Upper lobe of left lung (tissue), 6 donors: ENCODE measurements at regions not wholly inside any gene's neighbourhood (a gene's known extent, or its start where the extent isn't known, plus 50 kb on each side); places are given as distances from the start of the nearest gene placed in this dataset.

Experiments used
- ATAC-seq, 2 donors: fragments of 200-7000 bp; cut with Tn5 transposase; one replicate each; pipeline ENCODE4 v1.9.1; 2022; ENCODE audit warnings: mild to moderate bottlenecking in 2 of 2, moderate library complexity in 2 of 2; ENCODE audit not compliant: low FRiP score in 2 of 2
- DNase-seq, 2 donors: peaks; one replicate each; pipeline ENCODE4 v3.0.0-alpha.2; 2019 to 2020
- H3K27ac ChIP-seq, 4 donors: fragments of 200-600 bp; sonication (generic); one replicate each; pipeline ENCODE4 v1.5.1; 2016 to 2019
- H3K27me3 ChIP-seq, 4 donors: fragments of 200-600 bp; sonication (generic); one replicate each; pipeline ENCODE4 v1.5.1; 2017 to 2019
- H3K36me3 ChIP-seq, 4 donors: fragments of 200-600 bp; sonication (generic); one replicate each; pipeline ENCODE4 v1.5.1; 2016 to 2019
- H3K4me1 ChIP-seq, 4 donors: fragments of 200-600 bp; sonication (generic); one replicate each; pipeline ENCODE4 v1.5.1; 2018 to 2019
- H3K4me3 ChIP-seq, 4 donors: fragments of 200-600 bp; sonication (generic); one replicate each; pipeline ENCODE4 v1.5.1; 2017 to 2019; ENCODE audit warnings: mild to moderate bottlenecking in 2 of 4, moderate library complexity in 1 of 4
- H3K9me3 ChIP-seq, 4 donors: fragments of 200-600 bp; sonication (generic); one replicate each; pipeline ENCODE4 v1.5.1; 2018 to 2019
- EP300 ChIP-seq, 4 donors: sonication (generic); formaldehyde crosslinking; IDR thresholded peaks; one replicate each; pipeline ENCODE4 v1.5.1; 2017; ENCODE audit warnings: antibody characterized with exemption in 4 of 4, control low read depth in 2 of 4
- POLR2A ChIP-seq, 4 donors: fragments of 450-650 bp; IDR thresholded peaks; one replicate each; pipeline ENCODE4 v1.5.1; 2016 to 2017; ENCODE audit warnings: antibody characterized with exemption in 4 of 4, mild to moderate bottlenecking in 2 of 4
- POLR2AphosphoS5 ChIP-seq, 2 donors: sonication (generic); formaldehyde crosslinking; IDR thresholded peaks; one replicate each; pipeline ENCODE4 v1.5.1; 2017; ENCODE audit warnings: antibody characterized with exemption in 2 of 2
- WGBS, 2 donors: methylation state at CpG; one replicate each; pipeline ENCODE4 v1.1.5; 2017 to 2018; 5-methylcytosine and 5-hydroxymethylcytosine counted together
- TF ChIP-seq, protein P1 (sequence below), 6 experiments: fragments of 450-650 bp in 4 of 6; fragments of 200-600 bp in 2 of 6; sonication (generic) in 2 of 6; IDR thresholded peaks; one replicate each; pipeline ENCODE4 v1.5.1; 2016 to 2019; ENCODE audit warnings: antibody characterized with exemption in 6 of 6
- donor health status: DM: no; HTN: no; CAD: no; lungs with moderate emphysema.
- donor health status: DM: no; HTN: yes; CAD: no; lungs with severe emphysema.

DNA sequence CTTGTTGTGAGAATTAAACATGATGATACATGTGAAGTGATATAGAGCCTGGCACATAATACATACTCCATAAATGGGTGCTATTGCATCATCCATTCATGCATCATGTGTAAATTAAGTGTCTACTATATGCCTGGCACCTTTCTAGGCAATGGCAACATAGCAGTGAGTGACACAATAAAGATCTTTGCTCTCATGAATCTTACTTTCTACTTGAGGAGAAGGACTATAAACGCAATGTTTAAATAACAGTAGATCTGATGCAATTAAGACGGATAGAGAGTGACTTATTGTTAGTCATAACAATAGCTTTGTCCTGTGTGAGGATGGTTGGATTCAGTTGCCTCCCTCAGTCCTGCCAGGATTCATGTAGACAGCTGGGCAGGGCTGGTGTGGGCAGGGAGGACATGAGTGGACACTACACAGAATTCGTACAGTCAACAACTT lies 88.4 kb upstream of the NPAS2 start:
- DNase-seq = no peak
- TF ChIP-seq, protein P1, sequence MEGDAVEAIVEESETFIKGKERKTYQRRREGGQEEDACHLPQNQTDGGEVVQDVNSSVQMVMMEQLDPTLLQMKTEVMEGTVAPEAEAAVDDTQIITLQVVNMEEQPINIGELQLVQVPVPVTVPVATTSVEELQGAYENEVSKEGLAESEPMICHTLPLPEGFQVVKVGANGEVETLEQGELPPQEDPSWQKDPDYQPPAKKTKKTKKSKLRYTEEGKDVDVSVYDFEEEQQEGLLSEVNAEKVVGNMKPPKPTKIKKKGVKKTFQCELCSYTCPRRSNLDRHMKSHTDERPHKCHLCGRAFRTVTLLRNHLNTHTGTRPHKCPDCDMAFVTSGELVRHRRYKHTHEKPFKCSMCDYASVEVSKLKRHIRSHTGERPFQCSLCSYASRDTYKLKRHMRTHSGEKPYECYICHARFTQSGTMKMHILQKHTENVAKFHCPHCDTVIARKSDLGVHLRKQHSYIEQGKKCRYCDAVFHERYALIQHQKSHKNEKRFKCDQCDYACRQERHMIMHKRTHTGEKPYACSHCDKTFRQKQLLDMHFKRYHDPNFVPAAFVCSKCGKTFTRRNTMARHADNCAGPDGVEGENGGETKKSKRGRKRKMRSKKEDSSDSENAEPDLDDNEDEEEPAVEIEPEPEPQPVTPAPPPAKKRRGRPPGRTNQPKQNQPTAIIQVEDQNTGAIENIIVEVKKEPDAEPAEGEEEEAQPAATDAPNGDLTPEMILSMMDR (IDR thresholded peaks at IDR 0.05) = no peak
- no peak for TF ChIP-seq EP300 (IDR thresholded peaks at IDR 0.05)
- TF ChIP-seq POLR2AphosphoS5 (IDR thresholded peaks at IDR 0.05) = no peak
- no peak for TF ChIP-seq POLR2A (IDR thresholded peaks at IDR 0.05)
- H3K4me3 ChIP-seq = no peak overlapping the region
- H3K36me3 ChIP-seq = no peaks in the 10 kb centered on the region
- WGBS, 2 donors = 84 to 90% methylated on average over 3 of the region's 3 CpGs
- no peak overlapping the region for H3K27ac ChIP-seq
- H3K9me3 ChIP-seq = no peaks in the 10 kb centered on the region
- ATAC-seq = peak in 1 of 2 donors; percentile 22
- peaks cover 0 to 3% (median 0%) of the 10 kb centered on the region in 4 donors for H3K4me1 ChIP-seq
- H3K27me3 ChIP-seq = no peaks in the 10 kb centered on the region

DNA sequence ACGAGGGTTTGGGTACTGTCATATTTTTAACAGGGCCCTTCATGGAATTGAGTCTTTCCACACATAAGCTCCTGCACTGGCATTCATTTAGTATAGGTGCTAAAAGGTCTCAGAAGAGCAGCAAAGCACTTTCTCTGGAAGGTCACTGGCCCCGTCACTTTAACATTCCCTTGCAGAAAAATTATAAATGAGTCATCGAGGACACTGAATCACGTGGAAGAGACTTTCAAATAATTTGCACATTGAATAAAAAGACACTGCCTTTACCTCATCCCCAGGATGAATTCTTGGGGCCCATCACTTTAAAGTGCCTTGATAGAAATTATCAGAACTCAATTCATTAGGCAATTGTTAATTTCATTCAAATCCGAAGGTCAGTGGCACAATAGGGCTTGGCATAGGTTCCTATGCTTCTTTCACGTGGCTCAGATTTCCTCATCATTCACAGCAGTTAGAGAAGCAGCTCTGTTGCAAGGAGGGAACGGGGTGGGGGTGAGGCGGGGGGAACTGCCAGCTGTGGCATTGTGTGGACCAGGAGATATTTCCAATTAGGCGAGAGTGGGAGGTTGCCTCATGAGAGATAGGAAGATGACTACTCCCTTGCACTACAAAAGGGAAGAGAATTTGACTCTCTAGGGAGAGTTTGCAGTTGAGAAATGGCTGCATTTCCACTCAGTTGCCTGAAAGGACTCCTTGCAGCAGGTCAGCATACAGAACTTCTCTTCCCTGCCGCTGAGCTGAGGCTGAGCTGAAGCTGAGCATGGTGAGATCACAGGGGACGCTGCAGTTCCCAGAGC lies 86.3 kb upstream of the NPAS2 start:
- no peak overlapping the region for H3K27ac ChIP-seq
- no peak overlapping the region for H3K4me3 ChIP-seq
- H3K4me1 ChIP-seq = peaks cover 0 to 3% (median 0%) of the 10 kb centered on the region in 4 donors
- ATAC-seq (peak; percentile 51 to 80), DNase-seq (peak; percentile 32 to 37)
- WGBS, 2 donors = 50 to 62% methylated on average over 11 of the region's 11 CpGs
- H3K27me3 ChIP-seq = no peaks in the 10 kb centered on the region
- no peak for TF ChIP-seq EP300 (IDR thresholded peaks at IDR 0.05)
- TF ChIP-seq POLR2A (IDR thresholded peaks at IDR 0.05) = no peak
- TF ChIP-seq, protein P1 (IDR thresholded peaks at IDR 0.05) = no peak
- TF ChIP-seq POLR2AphosphoS5 (IDR thresholded peaks at IDR 0.05) = peak; percentile 12 to 24
- no peaks in the 10 kb centered on the region for H3K9me3 ChIP-seq
- H3K36me3 ChIP-seq = no peaks in the 10 kb centered on the region

DNA sequence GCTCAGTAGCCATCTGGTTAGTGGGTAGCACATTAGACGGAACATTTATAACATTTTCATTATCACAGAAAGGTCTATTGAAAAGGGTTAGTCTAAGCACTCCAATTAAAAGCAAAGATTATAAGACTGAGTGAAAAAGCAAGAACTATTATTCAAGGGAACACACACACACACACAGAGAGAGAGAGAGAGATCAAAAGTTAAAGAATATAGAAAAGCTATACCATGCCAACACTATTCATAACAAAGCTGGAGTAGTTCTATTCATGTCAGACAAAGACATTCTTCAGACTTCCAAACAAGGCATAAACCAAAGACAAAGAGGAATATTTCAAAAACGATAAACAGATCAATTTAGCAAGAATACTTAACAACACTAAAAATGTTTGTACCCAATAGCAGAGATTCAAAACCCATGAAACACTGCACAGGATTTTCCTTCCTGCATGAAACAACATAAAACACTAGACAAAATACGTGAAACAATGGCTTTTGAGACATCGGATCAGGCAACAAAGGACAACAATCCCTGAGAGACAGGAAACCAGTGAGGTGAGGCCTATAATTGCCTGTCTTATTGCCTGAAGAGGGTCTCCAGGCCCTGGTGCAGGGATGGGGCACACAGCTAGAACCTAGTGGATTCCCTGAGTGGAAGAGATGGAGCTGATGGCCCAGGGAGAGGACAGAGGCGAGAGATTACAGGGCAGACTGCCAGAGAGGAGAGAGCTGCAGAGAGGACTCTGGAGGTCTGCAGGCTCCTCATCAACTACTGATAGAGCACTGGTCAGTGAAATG lies 83.6 kb upstream of the NPAS2 start:
- TF ChIP-seq, protein P1 (IDR thresholded peaks at IDR 0.05) = no peak
- TF ChIP-seq POLR2AphosphoS5 (IDR thresholded peaks at IDR 0.05) = no peak
- no peak for TF ChIP-seq POLR2A (IDR thresholded peaks at IDR 0.05)
- TF ChIP-seq EP300 (IDR thresholded peaks at IDR 0.05) = no peak
- WGBS, 2 donors = 74 to 78% methylated on average over 5 of the region's 5 CpGs
- ATAC-seq = no peak

DNA sequence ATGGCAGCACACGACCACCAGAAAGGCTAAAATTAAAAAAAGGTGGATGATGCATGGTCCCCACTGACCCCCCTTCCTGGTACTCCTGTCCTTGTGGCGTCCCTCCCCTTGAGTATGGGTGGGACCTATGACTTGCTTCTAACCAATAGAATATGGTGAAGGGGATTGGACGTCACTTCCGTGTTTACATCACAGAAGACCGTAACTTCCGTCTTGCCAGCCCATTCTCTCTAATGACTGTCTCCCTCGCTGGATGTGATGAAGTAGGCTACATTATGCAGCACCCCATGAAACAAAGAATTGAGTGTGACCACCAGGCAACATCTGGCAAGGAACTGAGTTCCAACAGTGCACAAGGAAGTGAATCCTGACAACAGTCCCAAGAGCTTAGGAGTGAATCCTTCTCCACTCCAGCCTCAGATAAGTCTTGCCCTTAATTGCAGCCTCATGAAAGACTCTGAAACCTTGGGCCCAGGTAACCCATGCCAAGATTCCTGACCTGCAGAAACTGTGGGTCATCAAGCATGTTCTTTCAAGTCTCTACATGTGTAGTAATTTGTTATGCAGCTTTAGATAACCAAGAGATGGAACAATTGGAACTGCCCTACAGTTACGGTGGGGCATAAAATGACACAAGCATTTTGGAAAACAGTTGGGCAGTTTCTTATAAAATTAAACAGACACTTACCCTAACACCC lies 80.1 kb upstream of the NPAS2 start:
- TF ChIP-seq POLR2AphosphoS5 (IDR thresholded peaks at IDR 0.05) (no peak), EP300 (IDR thresholded peaks at IDR 0.05) (no peak), POLR2A (IDR thresholded peaks at IDR 0.05) (no peak)
- TF ChIP-seq, protein P1 (IDR thresholded peaks at IDR 0.05) = no peak
- no peaks in the 10 kb centered on the region for H3K4me1 ChIP-seq
- H3K4me3 ChIP-seq = no peak overlapping the region
- no peaks in the 10 kb centered on the region for H3K27me3 ChIP-seq
- H3K27ac ChIP-seq = no peak overlapping the region
- no peaks in the 10 kb centered on the region for H3K36me3 ChIP-seq
- ATAC-seq (no peak), DNase-seq (no peak)
- 86 to 90% methylated on average over 8 of the region's 8 CpGs for whole genome bisulfite sequencing, 2 donors
- H3K9me3 ChIP-seq = no peaks in the 10 kb centered on the region

More for the DNA sequence above, 83.6 kb upstream of the NPAS2 start:
- no peak for DNase-seq
- H3K4me1 ChIP-seq = peaks cover 0 to 3% (median 0%) of the 10 kb centered on the region in 4 donors
- no peak overlapping the region for H3K27ac ChIP-seq
- H3K27me3 ChIP-seq = no peaks in the 10 kb centered on the region
- H3K4me3 ChIP-seq = no peak overlapping the region
- H3K9me3 ChIP-seq = no peaks in the 10 kb centered on the region
- no peaks in the 10 kb centered on the region for H3K36me3 ChIP-seq
